ENCODE measurements at regions not wholly inside any gene's neighbourhood (a gene's known extent, or its start where the extent isn't known, plus 50 kb on each side); places are given as distances from the start of the nearest gene placed in this dataset.
"Not testable (repeated sequence)": the region's sequence is repeated elsewhere in the genome, so short reads cannot be mapped to it uniquely, and the experiment has no call there.

GRCh38 chr2:239804161-239805042, 220.7 kb downstream of the NDUFA10 start:
- DNase-seq (ENCODE audit: low read depth in 2 of 2), result no peak

GRCh38 chr2:239803766-239804115, 221.4 kb downstream of the NDUFA10 start:
- no peak for DNase-seq (ENCODE audit: low read depth in 2 of 2)

- DNase-seq (ENCODE audit: low read depth in 2 of 2), result no peak
These were observed 221.9 kb downstream of the NDUFA10 start for GRCh38 chr2:239803102-239803765.

GRCh38 chr2:239802185-239802649, 222.9 kb downstream of the NDUFA10 start:
- DNase-seq (ENCODE audit: low read depth in 2 of 2), result no peak

GRCh38 chr2:239801404-239802184, 223.5 kb downstream of the NDUFA10 start:
- DNase-seq (ENCODE audit: low read depth in 2 of 2), result no peak

GRCh38 chr2:239800785-239801386, 224.3 kb downstream of the NDUFA10 start:
- no peak for DNase-seq (ENCODE audit: low read depth in 2 of 2)

GRCh38 chr2:239797316-239797715, 227.8 kb downstream of the NDUFA10 start:
- DNase-seq (ENCODE audit: low read depth in 2 of 2), result no peak

- DNase-seq (ENCODE audit: low read depth in 2 of 2), result not testable (repeated sequence)
These were observed 229.4 kb downstream of the NDUFA10 start for GRCh38 chr2:239795761-239796160.

GRCh38 chr2:239793836-239794235, 231.3 kb downstream of the NDUFA10 start:
- no peak for DNase-seq (ENCODE audit: low read depth in 2 of 2)

GRCh38 chr2:239793086-239793485, 232.1 kb downstream of the NDUFA10 start:
- DNase-seq (ENCODE audit: low read depth in 2 of 2), result no peak

- no peak for DNase-seq (ENCODE audit: low read depth in 2 of 2)
These were observed 232.6 kb downstream of the NDUFA10 start for GRCh38 chr2:239792405-239793084.

GRCh38 chr2:239791526-239792404, 233.4 kb downstream of the NDUFA10 start:
- no peak for DNase-seq (ENCODE audit: low read depth in 2 of 2)

GRCh38 chr2:239790721-239791120, 234.4 kb downstream of the NDUFA10 start:
- DNase-seq (ENCODE audit: low read depth in 2 of 2), result no peak

GRCh38 chr2:239790313-239790712, 234.8 kb downstream of the NDUFA10 start:
- DNase-seq (ENCODE audit: low read depth in 2 of 2), result no peak

- DNase-seq (ENCODE audit: low read depth in 2 of 2), result no peak
These were observed 235.4 kb downstream of the NDUFA10 start for GRCh38 chr2:239789711-239790110.

GRCh38 chr2:239788576-239789098, 236.5 kb downstream of the NDUFA10 start:
- DNase-seq (ENCODE audit: low read depth in 2 of 2), result no peak

- DNase-seq (ENCODE audit: low read depth in 2 of 2), result no peak
These were observed 237.5 kb downstream of the NDUFA10 start for GRCh38 chr2:239787538-239788050.

GRCh38 chr2:239786791-239787190, 238.4 kb downstream of the NDUFA10 start:
- no peak for DNase-seq (ENCODE audit: low read depth in 2 of 2)

- DNase-seq (ENCODE audit: low read depth in 2 of 2), result no peak
These were observed 243.7 kb downstream of the NDUFA10 start for GRCh38 chr2:239781454-239781853.
